Chondrocyte (in vitro differentiated cells): ENCODE measurements at regions not wholly inside any gene's neighbourhood (a gene's known extent, or its start where the extent isn't known, plus 50 kb on each side); places are given as distances from the start of the nearest gene placed in this dataset.

ENCODE experiments used
- DNase-seq: peaks from one replicate; pipeline ENCODE4 v3.0.0; 2021; ENCODE audit warnings: mixed read lengths, low spot score
- H3K27ac Mint-ChIP-seq: one replicate; pipeline ENCODE4 v1.8.0; 2021; ENCODE audit warnings: mild to moderate bottlenecking, moderate library complexity, mixed read lengths; ENCODE audit not compliant: unreplicated experiment
- H3K27me3 Mint-ChIP-seq: 2 replicates; pipeline ENCODE4 v1.8.0; 2021; ENCODE audit warnings: low read depth, mixed read lengths
- H3K36me3 Mint-ChIP-seq: 2 replicates; pipeline ENCODE4 v1.8.0; 2021; ENCODE audit warnings: low read depth, mixed read lengths
- H3K4me1 Mint-ChIP-seq: 2 replicates; pipeline ENCODE4 v1.8.0; 2021; ENCODE audit warnings: low read depth, mild to moderate bottlenecking, mixed read lengths
- H3K4me3 Mint-ChIP-seq: one replicate; pipeline ENCODE4 v1.8.0; 2021; ENCODE audit warnings: mild to moderate bottlenecking, moderate library complexity, mixed read lengths; ENCODE audit not compliant: unreplicated experiment
- H3K9me3 Mint-ChIP-seq: 2 replicates; pipeline ENCODE4 v1.8.0; 2021; ENCODE audit warnings: low read depth, mixed read lengths
- CTCF ChIP-seq: fragments of 200-600 bp; sonication (generic); IDR thresholded peaks from 2 replicates; pipeline ENCODE4 v1.5.0; 2021; ENCODE audit warnings: antibody characterized with exemption, mild to moderate bottlenecking, moderate library complexity

- Mint-ChIP-seq H3K27me3 (no peaks in the 10 kb centered on the region), H3K9me3 (peaks cover 17% of the 10 kb centered on the region), H3K27ac (no peak overlapping the region), H3K4me3 (no peak overlapping the region), H3K36me3 (peaks cover 8% of the 10 kb centered on the region), H3K4me1 (no peaks in the 10 kb centered on the region)
- no peak for DNase-seq
- TF ChIP-seq CTCF: no peak
Observed at GRCh38 chr7:84425702-84426259, 231.2 kb upstream of the SEMA3A start.

- Mint-ChIP-seq H3K27me3 (no peaks in the 10 kb centered on the region), H3K36me3 (peaks cover 13% of the 10 kb centered on the region), H3K4me3 (no peak overlapping the region), H3K27ac (no peak overlapping the region), H3K9me3 (peaks cover 35% of the 10 kb centered on the region), H3K4me1 (no peaks in the 10 kb centered on the region)
- TF ChIP-seq CTCF: no peak
- DNase-seq: no peak
Observed at GRCh38 chr7:84422790-84423189, 228.2 kb upstream of the SEMA3A start.

- TF ChIP-seq CTCF: no peak
- Mint-ChIP-seq H3K9me3 (no peaks in the 10 kb centered on the region), H3K36me3 (no peaks in the 10 kb centered on the region), H3K4me1 (peaks cover 13% of the 10 kb centered on the region), H3K27ac (peak overlapping the region; percentile 79), H3K27me3 (no peaks in the 10 kb centered on the region), H3K4me3 (no peak overlapping the region)
- DNase-seq: no peak
Observed at GRCh38 chr7:84412161-84412969, 217.8 kb upstream of the SEMA3A start.

- Mint-ChIP-seq H3K36me3 (peaks cover 17% of the 10 kb centered on the region), H3K27me3 (no peaks in the 10 kb centered on the region), H3K4me1 (no peaks in the 10 kb centered on the region), H3K27ac (no peak overlapping the region), H3K9me3 (peaks cover 33% of the 10 kb centered on the region), H3K4me3 (no peak overlapping the region)
- no peak for DNase-seq
- no peak for TF ChIP-seq CTCF
Observed at GRCh38 chr7:84399661-84400060, 205.1 kb upstream of the SEMA3A start.

GRCh38 chr7:84394219-84394618 lies 199.6 kb upstream of the SEMA3A start:
- Mint-ChIP-seq H3K4me1 (no peaks in the 10 kb centered on the region), H3K27ac (no peak overlapping the region), H3K4me3 (no peak overlapping the region), H3K36me3 (no peaks in the 10 kb centered on the region), H3K27me3 (no peaks in the 10 kb centered on the region), H3K9me3 (no peaks in the 10 kb centered on the region)
- no peak for TF ChIP-seq CTCF
- no peak for DNase-seq
